CD4-positive, alpha-beta memory T cell (primary cell): ENCODE measurements at regions not wholly inside any gene's neighbourhood (a gene's known extent, or its start where the extent isn't known, plus 50 kb on each side); places are given as distances from the start of the nearest gene placed in this dataset.

ENCODE experiments used
- CTCF ChIA-PET: fragments of 350-600 bp; sonication (Branson Sonifier 250); formaldehyde crosslinking; loops from one replicate; lab custom pipeline; 2021; ENCODE audit warnings: inconsistent platforms; ENCODE audit not compliant: partially characterized antibody; lab: Charles Lee
- POLR2A ChIA-PET: fragments of 350-600 bp; sonication (Branson Sonifier 250); formaldehyde crosslinking; loops from one replicate; lab custom pipeline; 2021; ENCODE audit not compliant: partially characterized antibody; lab: Charles Lee
- DNase-seq, 5 donors: peaks; one replicate each; pipeline versions ENCODE4 v3.0.0 to v3.0.0-alpha.2; 2020 to 2022; ENCODE audit warnings: mixed read lengths in 1 of 5
- H3K27ac ChIP-seq: one replicate; pipeline ENCODE4 v1.7.0; 2013; ENCODE audit warnings: low read depth, low read length
- H3K27me3 ChIP-seq: 2 replicates; pipeline ENCODE4 v1.7.0; 2013; ENCODE audit warnings: mild to moderate bottlenecking, low read length, moderate library complexity; ENCODE audit not compliant: insufficient read depth
- H3K36me3 ChIP-seq: 2 replicates; pipeline ENCODE4 v1.7.0; 2013; ENCODE audit warnings: mild to moderate bottlenecking, low read length, moderate library complexity; ENCODE audit not compliant: insufficient read depth
- H3K4me1 ChIP-seq: 2 replicates; pipeline ENCODE4 v1.7.0; 2013; ENCODE audit warnings: mild to moderate bottlenecking, low read length, moderate library complexity; ENCODE audit not compliant: insufficient read depth
- H3K4me3 ChIP-seq, 2 donors: one replicate each; pipeline ENCODE4 v1.7.0; 2013; ENCODE audit warnings: low read length in 2 of 2, mild to moderate bottlenecking in 1 of 2
- H3K9me3 ChIP-seq, 2 donors: one replicate each; pipeline ENCODE4 v1.7.0; 2013; ENCODE audit warnings: low read length in 2 of 2, control low read depth in 1 of 2; ENCODE audit not compliant: control insufficient read depth in 1 of 2
- H3K27ac Mint-ChIP-seq, 7 donors: one replicate each; pipeline ENCODE4 v1.8.0; 2020 to 2021; ENCODE audit warnings: mixed read lengths in 7 of 7, mild to moderate bottlenecking in 6 of 7, inconsistent platforms in 3 of 7, moderate library complexity in 3 of 7
- H3K27me3 Mint-ChIP-seq, 2 donors: one replicate each; pipeline ENCODE4 v1.8.0; 2020 to 2021; ENCODE audit warnings: mixed read lengths in 2 of 2
- H3K36me3 Mint-ChIP-seq, 2 donors: one replicate each; pipeline ENCODE4 v1.8.0; 2020 to 2021; ENCODE audit warnings: mixed read lengths in 2 of 2, inconsistent platforms in 1 of 2, mild to moderate bottlenecking in 1 of 2
- H3K4me1 Mint-ChIP-seq, 4 donors: one replicate each; pipeline ENCODE4 v1.8.0; 2020 to 2021; ENCODE audit warnings: mixed read lengths in 4 of 4, mild to moderate bottlenecking in 1 of 4
- H3K4me3 Mint-ChIP-seq, 8 donors: one replicate each; pipeline ENCODE4 v1.8.0; 2020 to 2021; ENCODE audit warnings: mixed read lengths in 8 of 8, mild to moderate bottlenecking in 7 of 8, moderate library complexity in 6 of 8, inconsistent platforms in 3 of 8
- H3K9me3 Mint-ChIP-seq, 8 donors: one replicate each; pipeline ENCODE4 v1.8.0; 2020 to 2021; ENCODE audit warnings: mixed read lengths in 8 of 8, mild to moderate bottlenecking in 5 of 8, inconsistent platforms in 3 of 8, moderate library complexity in 1 of 8
- intact Hi-C: fragments of 100-400 bp; cut with micrococcal nuclease; formaldehyde crosslinking; loops from one replicate; pipeline ENCODE4 v1.15.1; 2023

- DNase-seq = no peak
- Mint-ChIP-seq H3K4me3 (no peak overlapping the region), H3K27ac (no peak overlapping the region), H3K27me3 (peaks cover 1 to 2% of the 10 kb centered on the region in 2 donors), H3K36me3 (no peaks in the 10 kb centered on the region), H3K4me1 (no peaks in the 10 kb centered on the region), H3K9me3 (peaks cover 0 to 10% (median 2%) of the 10 kb centered on the region in 8 donors)
- Histone ChIP-seq H3K4me1 (no peaks in the 10 kb centered on the region), H3K27ac (no peak overlapping the region), H3K9me3 (no peaks in the 10 kb centered on the region), H3K4me3 (no peak overlapping the region), H3K36me3 (no peaks in the 10 kb centered on the region), H3K27me3 (no peaks in the 10 kb centered on the region)
- intact Hi-C loops = no loop called here
- CTCF ChIA-PET = no interaction called here
- POLR2A ChIA-PET = no interaction called here
Measured at GRCh38 chr10:125369382-125370326, 209.3 kb upstream of the CTBP2 start.

DNA sequence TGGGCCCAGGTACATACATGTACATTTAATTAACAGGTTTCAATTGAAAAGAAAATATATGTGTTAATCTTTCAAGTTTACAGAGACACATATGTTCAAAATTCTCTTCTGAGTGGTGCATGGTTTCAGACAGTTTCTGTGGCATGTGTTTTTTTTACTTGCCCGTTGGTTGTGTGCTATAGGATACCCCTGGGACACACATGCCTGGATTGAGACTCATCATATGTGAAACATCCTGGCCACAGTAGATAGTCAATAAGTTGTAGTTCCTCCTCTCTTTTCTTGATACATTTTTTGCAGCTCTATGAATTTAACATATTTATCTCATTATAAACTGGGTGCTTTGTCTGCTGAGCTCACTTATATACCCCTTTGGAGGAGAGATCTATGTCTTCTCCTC is 207.8 kb upstream of the CTBP2 start:
- H3K4me3 ChIP-seq = no peak overlapping the region
- Mint-ChIP-seq H3K4me3 (no peak overlapping the region), H3K27ac (no peak overlapping the region), H3K36me3 (no peaks in the 10 kb centered on the region), H3K4me1 (no peaks in the 10 kb centered on the region), H3K27me3 (peaks cover 1 to 2% of the 10 kb centered on the region in 2 donors), H3K9me3 (peaks cover 0 to 16% (median 5%) of the 10 kb centered on the region in 8 donors)
- H3K9me3 ChIP-seq = no peaks in the 10 kb centered on the region
- intact Hi-C loops = no loop called here
- H3K4me1 ChIP-seq = no peaks in the 10 kb centered on the region
- DNase-seq = no peak
- H3K27me3 ChIP-seq = no peaks in the 10 kb centered on the region
- H3K36me3 ChIP-seq = no peaks in the 10 kb centered on the region
- CTCF ChIA-PET = no interaction called here
- H3K27ac ChIP-seq = no peak overlapping the region
- POLR2A ChIA-PET = no interaction called here

DNA sequence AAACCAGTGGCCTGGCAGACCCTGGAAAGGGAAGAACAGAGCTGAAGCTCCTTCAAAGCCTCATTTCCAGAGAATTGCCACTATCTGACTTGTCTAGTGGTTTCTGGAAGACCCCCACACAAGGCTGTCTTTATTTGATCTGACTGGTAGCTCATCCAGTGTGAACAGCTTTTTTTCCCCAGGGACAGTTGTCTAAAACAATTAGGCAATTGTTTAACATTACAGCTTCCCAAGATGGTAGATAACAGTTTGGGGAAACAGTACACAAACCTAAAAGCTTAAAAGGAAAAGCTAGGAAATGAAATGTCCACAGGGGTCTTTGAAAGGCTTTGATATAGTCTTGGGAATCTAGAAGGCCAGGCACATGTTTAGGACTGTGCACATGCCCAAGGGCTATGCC is 203.4 kb upstream of the CTBP2 start:
- H3K36me3 Mint-ChIP-seq = no peaks in the 10 kb centered on the region
- H3K27me3 ChIP-seq = no peaks in the 10 kb centered on the region
- intact Hi-C loops = no loop called here
- H3K36me3 ChIP-seq = no peaks in the 10 kb centered on the region
- ChIA-PET CTCF (no interaction called here), POLR2A (no interaction called here)
- no peak overlapping the region for H3K4me3 ChIP-seq
- no peak overlapping the region for H3K27ac ChIP-seq
- no peak for DNase-seq
- no peaks in the 10 kb centered on the region for H3K9me3 ChIP-seq
- no peaks in the 10 kb centered on the region for H3K4me1 Mint-ChIP-seq
- H3K27ac Mint-ChIP-seq = no peak overlapping the region
- H3K9me3 Mint-ChIP-seq = peaks cover 0 to 35% (median 12%) of the 10 kb centered on the region in 8 donors
- no peaks in the 10 kb centered on the region for H3K27me3 Mint-ChIP-seq
- no peak overlapping the region for H3K4me3 Mint-ChIP-seq
- no peaks in the 10 kb centered on the region for H3K4me1 ChIP-seq

GRCh38 chr10:125362950-125363349 is 202.6 kb upstream of the CTBP2 start:
- Histone ChIP-seq H3K4me1 (no peaks in the 10 kb centered on the region), H3K36me3 (no peaks in the 10 kb centered on the region), H3K4me3 (no peak overlapping the region), H3K27me3 (no peaks in the 10 kb centered on the region), H3K9me3 (no peaks in the 10 kb centered on the region), H3K27ac (no peak overlapping the region)
- DNase-seq = no peak
- no peaks in the 10 kb centered on the region for H3K4me1 Mint-ChIP-seq
- no peaks in the 10 kb centered on the region for H3K36me3 Mint-ChIP-seq
- no peaks in the 10 kb centered on the region for H3K27me3 Mint-ChIP-seq
- no peak overlapping the region for H3K4me3 Mint-ChIP-seq
- H3K27ac Mint-ChIP-seq = no peak overlapping the region
- POLR2A ChIA-PET = no interaction called here
- CTCF ChIA-PET = interaction anchor here (1.3 kb wide), 1 partner anchor 12 kb away, joined by 3 read pairs; no protein-coding TSS in a partner anchor
- peaks cover 0 to 36% (median 13%) of the 10 kb centered on the region in 8 donors for H3K9me3 Mint-ChIP-seq
- intact Hi-C loops = no loop called here

DNA sequence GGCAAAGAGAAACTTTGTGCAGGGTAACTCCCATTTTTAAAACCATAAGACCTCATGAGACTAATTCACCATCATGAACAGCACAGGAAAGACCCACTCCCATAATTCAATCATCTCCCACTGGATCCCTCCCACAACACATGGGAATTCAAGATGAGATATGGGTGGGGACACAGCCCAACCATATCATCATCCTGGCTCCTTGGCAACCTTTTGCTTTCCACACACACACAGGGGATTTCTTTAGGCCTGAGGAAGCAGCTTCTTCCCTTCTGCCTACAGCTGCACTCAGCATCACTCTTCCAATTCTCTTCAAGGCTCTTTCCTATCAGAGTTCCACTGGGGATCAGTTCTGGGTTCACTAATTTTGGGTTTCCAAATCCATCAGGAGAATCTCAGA is 199.0 kb upstream of the CTBP2 start:
- H3K4me3 Mint-ChIP-seq = no peak overlapping the region
- no peaks in the 10 kb centered on the region for H3K4me1 Mint-ChIP-seq
- POLR2A ChIA-PET = no interaction called here
- peaks cover 0 to 3% of the 10 kb centered on the region in 2 donors for H3K27me3 Mint-ChIP-seq
- H3K27ac Mint-ChIP-seq = no peak overlapping the region
- peaks cover 0 to 34% (median 13%) of the 10 kb centered on the region in 8 donors for H3K9me3 Mint-ChIP-seq
- intact Hi-C loops = no loop called here
- H3K27ac ChIP-seq = no peak overlapping the region
- CTCF ChIA-PET = no interaction called here
- H3K36me3 Mint-ChIP-seq = no peaks in the 10 kb centered on the region
- H3K4me3 ChIP-seq = no peak overlapping the region
- no peaks in the 10 kb centered on the region for H3K36me3 ChIP-seq
- DNase-seq = no peak
- no peaks in the 10 kb centered on the region for H3K9me3 ChIP-seq
- no peaks in the 10 kb centered on the region for H3K4me1 ChIP-seq
- no peaks in the 10 kb centered on the region for H3K27me3 ChIP-seq

GRCh38 chr10:125355657-125356056 is 195.3 kb upstream of the CTBP2 start:
- intact Hi-C loops = no loop called here
- H3K36me3 ChIP-seq = no peaks in the 10 kb centered on the region

GRCh38 chr10:125350519-125350918 is 190.2 kb upstream of the CTBP2 start:
- H3K27me3 Mint-ChIP-seq = peaks cover 0 to 2% of the 10 kb centered on the region in 2 donors
- Histone ChIP-seq H3K27ac (no peak overlapping the region), H3K9me3 (no peaks in the 10 kb centered on the region), H3K4me1 (no peaks in the 10 kb centered on the region), H3K36me3 (no peaks in the 10 kb centered on the region), H3K4me3 (no peak overlapping the region), H3K27me3 (no peaks in the 10 kb centered on the region)
- no peak for DNase-seq
- no peaks in the 10 kb centered on the region for H3K36me3 Mint-ChIP-seq
- POLR2A ChIA-PET = no interaction called here
- peaks cover 0 to 5% (median 0%) of the 10 kb centered on the region in 8 donors for H3K9me3 Mint-ChIP-seq
- intact Hi-C loops = no loop called here
- CTCF ChIA-PET = no interaction called here
- H3K27ac Mint-ChIP-seq = no peak overlapping the region
- no peak overlapping the region for H3K4me3 Mint-ChIP-seq
- no peaks in the 10 kb centered on the region for H3K4me1 Mint-ChIP-seq

More at GRCh38 chr10:125355657-125356056, 195.3 kb upstream of the CTBP2 start:
- peaks cover 0 to 18% (median 7%) of the 10 kb centered on the region in 8 donors for H3K9me3 Mint-ChIP-seq
- no peak overlapping the region for H3K4me3 ChIP-seq
- no peak overlapping the region for H3K27ac ChIP-seq
- no peaks in the 10 kb centered on the region for H3K4me1 Mint-ChIP-seq
- ChIA-PET POLR2A (no interaction called here), CTCF (no interaction called here)
- no peak overlapping the region for H3K4me3 Mint-ChIP-seq
- no peak for DNase-seq
- H3K27me3 Mint-ChIP-seq = peaks cover 0 to 3% of the 10 kb centered on the region in 2 donors
- H3K27ac Mint-ChIP-seq = no peak overlapping the region
- no peaks in the 10 kb centered on the region for H3K4me1 ChIP-seq
- no peaks in the 10 kb centered on the region for H3K27me3 ChIP-seq
- no peaks in the 10 kb centered on the region for H3K36me3 Mint-ChIP-seq
- no peaks in the 10 kb centered on the region for H3K9me3 ChIP-seq
